ENCODE measurements at regions not wholly inside any gene's neighbourhood (a gene's known extent, or its start where the extent isn't known, plus 50 kb on each side); places are given as distances from the start of the nearest gene placed in this dataset.

DNA sequence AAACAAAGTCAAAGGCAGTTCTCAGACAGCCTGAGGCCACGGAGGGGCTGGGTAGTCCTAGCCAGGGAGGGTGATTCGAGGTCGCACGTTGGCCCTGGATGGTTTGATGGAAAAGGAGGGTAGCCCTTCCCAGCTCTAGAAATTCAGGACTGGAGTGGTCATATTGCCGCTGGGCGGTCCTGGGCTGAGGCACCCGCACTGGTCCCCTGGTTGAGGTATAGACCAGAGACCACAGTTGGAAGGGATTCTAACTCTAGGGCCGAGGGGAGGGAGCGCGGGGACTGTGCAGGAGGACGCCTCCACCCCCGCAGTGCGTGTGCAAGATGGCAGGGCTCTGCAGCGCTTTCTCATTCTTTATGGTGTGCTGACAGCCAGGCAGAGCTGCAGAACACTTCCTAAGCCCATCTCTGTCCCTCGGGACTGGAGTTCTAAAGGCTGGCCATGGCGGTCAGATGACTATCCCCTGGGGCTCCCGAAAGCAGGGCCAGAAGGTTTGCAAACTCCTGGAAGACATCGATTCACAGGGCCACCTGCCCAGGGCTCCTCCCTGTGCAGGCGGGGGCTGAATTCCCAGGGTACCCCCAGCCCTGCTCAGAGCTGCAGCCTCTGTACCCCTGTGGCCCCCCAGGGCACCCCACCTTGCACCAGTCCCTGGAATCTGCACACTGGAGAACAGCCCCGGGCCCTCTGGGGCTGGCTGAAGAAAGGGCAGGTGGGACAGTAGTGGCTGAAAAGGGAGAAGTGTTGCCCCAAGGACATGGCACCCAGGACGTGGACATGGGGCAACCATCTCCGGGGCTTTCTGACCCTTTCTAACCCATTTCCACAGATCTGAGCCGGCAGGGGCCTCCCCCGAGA, 51.0 kb upstream of the ELN start:
- DNase-seq (peak in 4 of 5 donors; percentile 61 to 73 (median 67)), FAIRE-seq (no peak)
- Histone ChIP-seq H3K36me3 (ENCODE audit: control insufficient read depth in 2 of 3, insufficient read depth in 3 of 3, low read length in 3 of 3) (no peaks in the 10 kb centered on the region), H3K27me3 (ENCODE audit: control insufficient read depth, insufficient read depth, low read length) (no peaks in the 10 kb centered on the region), H3K9ac (ENCODE audit: low read length in 3 of 3) (no peak overlapping the region), H3K9me3 (ENCODE audit: control insufficient read depth in 2 of 3, insufficient read depth in 1 of 3, low read length in 3 of 3) (no peaks in the 10 kb centered on the region), H3K4me1 (ENCODE audit: control insufficient read depth in 2 of 3, insufficient read depth in 2 of 3, low read depth in 1 of 3, low read length in 3 of 3) (peaks cover 0 to 10% (median 6%) of the 10 kb centered on the region in 3 donors), H3K4me3 (ENCODE audit: low read length in 3 of 3) (no peak overlapping the region), H3K27ac (ENCODE audit: low read depth in 2 of 2, low read length in 2 of 2) (no peak overlapping the region)
- intact Hi-C loops (cut with DNase I) = no loop called here
- TF ChIP-seq, protein P1, sequence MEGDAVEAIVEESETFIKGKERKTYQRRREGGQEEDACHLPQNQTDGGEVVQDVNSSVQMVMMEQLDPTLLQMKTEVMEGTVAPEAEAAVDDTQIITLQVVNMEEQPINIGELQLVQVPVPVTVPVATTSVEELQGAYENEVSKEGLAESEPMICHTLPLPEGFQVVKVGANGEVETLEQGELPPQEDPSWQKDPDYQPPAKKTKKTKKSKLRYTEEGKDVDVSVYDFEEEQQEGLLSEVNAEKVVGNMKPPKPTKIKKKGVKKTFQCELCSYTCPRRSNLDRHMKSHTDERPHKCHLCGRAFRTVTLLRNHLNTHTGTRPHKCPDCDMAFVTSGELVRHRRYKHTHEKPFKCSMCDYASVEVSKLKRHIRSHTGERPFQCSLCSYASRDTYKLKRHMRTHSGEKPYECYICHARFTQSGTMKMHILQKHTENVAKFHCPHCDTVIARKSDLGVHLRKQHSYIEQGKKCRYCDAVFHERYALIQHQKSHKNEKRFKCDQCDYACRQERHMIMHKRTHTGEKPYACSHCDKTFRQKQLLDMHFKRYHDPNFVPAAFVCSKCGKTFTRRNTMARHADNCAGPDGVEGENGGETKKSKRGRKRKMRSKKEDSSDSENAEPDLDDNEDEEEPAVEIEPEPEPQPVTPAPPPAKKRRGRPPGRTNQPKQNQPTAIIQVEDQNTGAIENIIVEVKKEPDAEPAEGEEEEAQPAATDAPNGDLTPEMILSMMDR (IDR thresholded peaks at IDR 0.05; ENCODE audit: borderline replicate concordance, extremely low read depth, insufficient read depth) = no peak

DNA sequence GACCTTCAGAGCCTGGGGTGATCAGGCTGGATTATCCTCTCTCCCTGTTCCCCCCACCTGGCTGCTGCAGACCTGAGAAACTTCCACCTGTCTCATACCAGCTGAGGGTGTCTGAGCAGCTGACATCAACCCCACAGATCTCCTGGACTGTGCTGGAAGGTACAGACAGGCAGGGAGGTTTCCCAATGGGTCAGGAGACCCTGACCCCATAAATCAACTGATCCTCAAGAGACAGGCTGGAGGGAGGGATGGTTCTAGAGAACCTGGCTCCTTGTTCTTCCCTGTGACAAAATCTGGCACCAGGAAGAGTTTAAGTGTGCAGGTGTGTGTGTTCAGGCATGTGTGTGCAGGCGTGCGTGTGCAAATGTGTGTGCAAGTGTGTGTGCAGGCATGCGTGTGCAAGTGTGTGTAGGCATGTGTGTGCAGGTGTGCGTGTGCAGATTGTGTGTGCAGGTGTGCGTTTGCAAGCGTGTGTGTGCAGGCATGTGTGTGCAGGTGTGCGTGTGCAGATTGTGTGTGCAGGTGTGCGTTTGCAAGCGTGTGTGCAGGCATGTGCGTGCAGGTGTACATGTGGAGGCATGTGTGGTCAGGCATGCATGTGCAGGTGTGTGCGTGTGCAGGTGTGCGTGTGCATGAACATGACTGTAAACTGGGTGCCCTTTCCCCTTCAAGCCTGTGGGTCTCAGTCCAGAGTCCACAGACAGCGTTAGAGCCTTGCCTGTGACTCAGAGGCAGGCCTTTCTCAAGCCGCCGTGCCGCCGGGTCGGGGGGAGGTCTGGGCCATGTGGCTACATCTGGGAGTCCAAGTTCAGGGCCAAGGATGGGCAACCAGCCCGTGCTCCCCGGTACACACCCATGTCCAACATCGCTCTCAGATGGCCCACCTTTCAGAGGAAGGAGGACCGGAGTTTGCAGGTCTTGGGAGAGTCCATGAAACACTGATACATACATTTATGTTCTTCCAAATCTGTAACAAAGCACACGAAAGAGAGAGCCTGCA, 50.1 kb upstream of the ELN start:
- no peak overlapping the region for H3K27ac ChIP-seq (ENCODE audit: low read depth in 2 of 2, low read length in 2 of 2)

More for the DNA sequence above, 50.1 kb upstream of the ELN start:
- DNase-seq (peak; percentile 48 to 73 (median 55)), FAIRE-seq (no peak)
- Histone ChIP-seq H3K4me3 (ENCODE audit: low read length in 3 of 3) (peak overlapping the region in 1 of 3 donors; percentile 20), H3K27me3 (ENCODE audit: control insufficient read depth, insufficient read depth, low read length) (no peaks in the 10 kb centered on the region), H3K9ac (ENCODE audit: low read length in 3 of 3) (no peak overlapping the region), H3K9me3 (ENCODE audit: control insufficient read depth in 2 of 3, insufficient read depth in 1 of 3, low read length in 3 of 3) (no peaks in the 10 kb centered on the region), H3K4me1 (ENCODE audit: control insufficient read depth in 2 of 3, insufficient read depth in 2 of 3, low read depth in 1 of 3, low read length in 3 of 3) (peaks cover 0 to 10% (median 6%) of the 10 kb centered on the region in 3 donors), H3K36me3 (ENCODE audit: control insufficient read depth in 2 of 3, insufficient read depth in 3 of 3, low read length in 3 of 3) (no peaks in the 10 kb centered on the region)
- intact Hi-C loops (cut with DNase I) = no loop called here
- TF ChIP-seq, protein P1 (IDR thresholded peaks at IDR 0.05; ENCODE audit: borderline replicate concordance, extremely low read depth, insufficient read depth) = no peak

Data from kidney (tissue), 13 donors.